HG03097 (cell line): ENCODE measurements at regions not wholly inside any gene's neighbourhood (a gene's known extent, or its start where the extent isn't known, plus 50 kb on each side); places are given as distances from the start of the nearest gene placed in this dataset.
"Not testable (repeated sequence)": the region's sequence is repeated elsewhere in the genome, so short reads cannot be mapped to it uniquely, and the experiment has no call there.

Source experiments
- ATAC-seq: cut with Tn5 transposase; IDR thresholded peaks from one replicate; pipeline ENCODE4 v1.9.1; 2021; ENCODE audit not compliant: unreplicated experiment, low FRiP score

GRCh38 chr2:137879121-137879520 is 85.2 kb upstream of the HNMT start:
- no peak for ATAC-seq

GRCh38 chr2:137881711-137882110 is 82.6 kb upstream of the HNMT start:
- ATAC-seq: no peak

GRCh38 chr2:137886083-137886831 is 78.0 kb upstream of the HNMT start:
- ATAC-seq: no peak

GRCh38 chr2:137888845-137889244 is 75.4 kb upstream of the HNMT start:
- no peak for ATAC-seq

- ATAC-seq: no peak
Measured at GRCh38 chr2:137892739-137893138, 71.5 kb upstream of the HNMT start.

- ATAC-seq: no peak
Measured at GRCh38 chr2:137893145-137893544, 71.1 kb upstream of the HNMT start.

GRCh38 chr2:137896467-137896866 is 67.8 kb upstream of the HNMT start:
- ATAC-seq: no peak

GRCh38 chr2:137897082-137897481 is 67.2 kb upstream of the HNMT start:
- no peak for ATAC-seq

- no peak for ATAC-seq
Measured at GRCh38 chr2:137900421-137901141, 63.7 kb upstream of the HNMT start.

- no peak for ATAC-seq
Measured at GRCh38 chr2:137910641-137911040, 53.6 kb upstream of the HNMT start.

- no peak for ATAC-seq
Measured at GRCh38 chr2:137912371-137912770, 51.9 kb upstream of the HNMT start.

GRCh38 chr2:137913169-137913568 is 51.1 kb upstream of the HNMT start:
- no peak for ATAC-seq

- ATAC-seq: not testable (repeated sequence)
Measured at GRCh38 chr2:137913648-137914047, 50.6 kb upstream of the HNMT start.
